HCT116 (cell line): ENCODE measurements at regions not wholly inside any gene's neighbourhood (a gene's known extent, or its start where the extent isn't known, plus 50 kb on each side); places are given as distances from the start of the nearest gene placed in this dataset.

Source experiments
- ATAC-seq: fragments of 200-7000 bp; cut with Tn5 transposase; 2 replicates; pipeline ENCODE4 v1.9.1; 2020; ENCODE audit warnings: mild to moderate bottlenecking, moderate library complexity
- BruUV-seq: library from RNA; stranded (reverse); fragments of 400-500 nt; replicated peaks from 2 replicates; lab custom pipeline; 2021; lab: Mats Ljungman, UMichigan
- CTCF ChIA-PET: fragments of 300-600 bp; sonication (Branson Sonifier 250); formaldehyde crosslinking; loops from one replicate; lab custom pipeline; 2021; ENCODE audit warnings: antibody characterized with exemption; lab: Charles Lee
- POLR2A ChIA-PET: fragments of 300-600, 350-600 bp; sonication (Branson Sonifier 250); formaldehyde crosslinking; loops from one replicate; lab custom pipeline; 2021; ENCODE audit warnings: antibody characterized with exemption; lab: Charles Lee
- RAD21 ChIA-PET, 2 experiments: fragments of 300-600 bp; sonication (Branson Sonifier 250); formaldehyde crosslinking; loops; one replicate each; lab custom pipeline; 2023; ENCODE audit warnings: low total read pairs in 2 of 2; ENCODE audit not compliant: uncharacterized antibody in 2 of 2, unreplicated experiment in 2 of 2, low non-redundant PET in 1 of 2; lab: Charles Lee
- DNase-seq: peaks from one replicate; pipeline ENCODE4 v3.0.0-alpha.2; 2010; ENCODE audit warnings: low read depth, low spot score
- H2AFZ ChIP-seq: fragments of 200-600 bp; shearing (Covaris generic), sonication (generic); 2 replicates; pipeline ENCODE4 v1.6.1; 2017; ENCODE audit warnings: low read depth, mixed run types, mixed read lengths, antibody characterized with exemption, low read length; ENCODE audit not compliant: poor library complexity, severe bottlenecking
- H3K27ac ChIP-seq: 2 replicates; pipeline ENCODE4 v1.5.1; 2012; ENCODE audit warnings: low read depth, low read length
- H3K27me3 ChIP-seq: fragments of 200-600 bp; sonication (generic); 2 replicates; pipeline ENCODE4 v1.6.1; 2016; ENCODE audit warnings: mixed run types, low read length, mixed read lengths; ENCODE audit not compliant: insufficient read depth
- H3K36me3 ChIP-seq, 2 experiments: fragments of 200-500 bp in 1 of 2; fragments of 200-600 bp in 1 of 2; sonication (Bioruptor generic) in 1 of 2; sonication (generic) in 1 of 2; 2 replicates each; pipeline versions ENCODE4 v1.5.1 to v1.6.1; 2014 to 2016; ENCODE audit warnings: low read length in 2 of 2, inconsistent platforms in 1 of 2, mixed read lengths in 1 of 2, mixed run types in 1 of 2; ENCODE audit not compliant: insufficient read depth in 2 of 2, control insufficient read depth in 1 of 2
- H3K4me1 ChIP-seq, 2 experiments: fragments of 200-600 bp in 1 of 2; sonication (generic) in 1 of 2; 2 replicates each; pipeline versions ENCODE4 v1.5.1 to v1.6.1; 2012 to 2017; ENCODE audit warnings: low read length in 2 of 2, inconsistent platforms in 1 of 2, mild to moderate bottlenecking in 1 of 2, mixed read lengths in 1 of 2, mixed run types in 1 of 2, moderate library complexity in 1 of 2; ENCODE audit not compliant: insufficient read depth in 2 of 2, control insufficient read depth in 1 of 2
- H3K4me2 ChIP-seq: fragments of 200-600 bp; sonication (generic); 2 replicates; pipeline ENCODE4 v1.6.1; 2017; ENCODE audit warnings: mixed run types, low read length, mixed read lengths
- H3K4me3 ChIP-seq, 2 experiments: fragments of 200-600 bp in 1 of 2; sonication (generic) in 1 of 2; replicated peaks in 1 of 2; 2 replicates each; pipeline ENCODE4 v1.5.1; 2011 to 2016; ENCODE audit warnings: low read length in 2 of 2, control low read depth in 1 of 2, low read depth in 1 of 2, mild to moderate bottlenecking in 1 of 2, mixed read lengths in 1 of 2, mixed run types in 1 of 2
- H3K79me2 ChIP-seq: fragments of 200-600 bp; sonication (generic); 2 replicates; pipeline ENCODE4 v1.6.1; 2017; ENCODE audit warnings: mild to moderate bottlenecking, mixed run types, low read length, moderate library complexity, mixed read lengths; ENCODE audit not compliant: insufficient read depth
- H3K9ac ChIP-seq: fragments of 200-600 bp; sonication (generic); 2 replicates; pipeline ENCODE4 v1.6.1; 2016; ENCODE audit warnings: low read length, mixed read lengths
- H3K9me2 ChIP-seq: fragments of 200-600 bp; sonication (generic), shearing (Covaris generic); 2 replicates; pipeline ENCODE4 v1.6.1; 2017; ENCODE audit warnings: mixed run types, mild to moderate bottlenecking, moderate library complexity; ENCODE audit not compliant: insufficient read depth
- H3K9me3 ChIP-seq, 2 experiments: fragments of 200-500 bp in 1 of 2; fragments of 200-600 bp in 1 of 2; sonication (Bioruptor generic) in 1 of 2; sonication (generic) in 1 of 2; 2 replicates each; pipeline ENCODE4 v1.6.1; 2014 to 2017; ENCODE audit warnings: low read length in 2 of 2, mixed read lengths in 2 of 2, inconsistent platforms in 1 of 2, low read depth in 1 of 2, mild to moderate bottlenecking in 1 of 2, mixed run types in 1 of 2, moderate library complexity in 1 of 2; ENCODE audit not compliant: control insufficient read depth in 1 of 2, insufficient read depth in 1 of 2
- H4K20me1 ChIP-seq: fragments of 200-600 bp; sonication (generic), shearing (Covaris generic); 2 replicates; pipeline ENCODE4 v1.6.1; 2017; ENCODE audit warnings: mixed run types, mild to moderate bottlenecking, moderate library complexity; ENCODE audit not compliant: insufficient read depth
- CBX3 ChIP-seq: IDR thresholded peaks from 2 replicates; pipeline ENCODE4 v1.6.1; 2012; ENCODE audit warnings: low read depth
- FOSL1 ChIP-seq: IDR thresholded peaks from 2 replicates; pipeline ENCODE4 v1.6.1; 2012; ENCODE audit warnings: low read depth
- JUND ChIP-seq: IDR thresholded peaks from 2 replicates; pipeline ENCODE4 v1.6.1; 2012
- POLR2AphosphoS5 ChIP-seq: IDR thresholded peaks from 2 replicates; pipeline ENCODE4 v1.6.1; 2011; ENCODE audit warnings: mild to moderate bottlenecking, low read depth, low read length, moderate library complexity
- RAD21 ChIP-seq: IDR thresholded peaks from 2 replicates; pipeline ENCODE4 v1.6.1; 2012; ENCODE audit warnings: low read depth, mild to moderate bottlenecking
- SP1 ChIP-seq: IDR thresholded peaks from 2 replicates; pipeline ENCODE4 v1.6.1; 2012; ENCODE audit warnings: low read depth
- YY1 ChIP-seq: IDR thresholded peaks from 2 replicates; pipeline ENCODE4 v1.6.1; 2011; ENCODE audit warnings: low read length, low read depth, moderate library complexity, mild to moderate bottlenecking; ENCODE audit not compliant: insufficient replicate concordance; ENCODE audit errors: extremely low read depth
- ZNF274 ChIP-seq: fragments of 200-500 bp; sonication (Bioruptor generic); IDR thresholded peaks from 2 replicates; pipeline ENCODE4 v1.6.1; 2014; ENCODE audit warnings: mild to moderate bottlenecking, low read depth, low read length, inconsistent platforms
- intact Hi-C: fragments of 100-400 bp; cut with micrococcal nuclease; formaldehyde crosslinking; loops from 2 replicates; pipeline ENCODE4 v1.10.0; 2022
- TF ChIP-seq, protein P1 (sequence below): IDR thresholded peaks from 2 replicates; pipeline ENCODE4 v1.6.1; 2011; ENCODE audit warnings: mild to moderate bottlenecking, low read length, moderate library complexity; ENCODE audit not compliant: insufficient replicate concordance; ENCODE audit errors: extremely low read depth
- TF ChIP-seq, protein P2 (sequence below), 3 experiments: fragments of 200-600 bp in 1 of 3; sonication (generic) in 1 of 3; IDR thresholded peaks in 2 of 3; conservative IDR thresholded peaks in 1 of 3; 2 replicates each; pipeline ENCODE4 v1.5.1; 2012 to 2017; ENCODE audit warnings: low read depth in 2 of 3, low read length in 2 of 3, antibody characterized with exemption in 1 of 3, borderline replicate concordance in 1 of 3, control low read depth in 1 of 3, mild to moderate bottlenecking in 1 of 3, mixed read lengths in 1 of 3, mixed run types in 1 of 3, moderate library complexity in 1 of 3; ENCODE audit not compliant: insufficient read depth in 1 of 3
- TF ChIP-seq, protein P3 (sequence below): IDR thresholded peaks from 2 replicates; pipeline ENCODE4 v1.6.1; 2012
- TF ChIP-seq, protein P4 (sequence below): IDR thresholded peaks from 2 replicates; pipeline ENCODE4 v1.6.1; 2012; ENCODE audit warnings: low read depth

DNA sequence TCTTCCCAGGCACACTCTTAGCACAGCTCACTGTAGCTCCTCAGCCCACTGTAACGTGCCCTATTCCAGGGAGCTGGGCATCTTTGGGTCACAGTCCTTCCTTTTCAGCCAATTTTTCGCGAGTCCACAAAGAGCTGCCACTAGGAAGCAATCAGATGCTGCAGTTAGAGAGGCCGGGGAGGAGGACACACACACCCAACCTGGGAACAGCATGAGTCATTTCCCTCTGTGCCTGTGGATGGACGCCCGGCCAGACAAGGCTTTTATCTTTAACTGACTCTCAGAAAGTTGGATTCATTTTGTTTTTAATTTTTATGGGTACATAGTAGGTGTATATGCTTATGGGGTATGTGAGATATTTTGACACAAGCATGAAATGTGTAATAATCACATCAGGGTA is 918.6 kb downstream of the UQCRFS1 start:
- BruUV-seq, result no TSS peak
- TF ChIP-seq FOSL1 (no peak), JUND (no peak), RAD21 (no peak), ZNF274 (no peak), POLR2AphosphoS5 (no peak), SP1 (no peak), YY1 (no peak), CBX3 (no peak)
- TF ChIP-seq, protein P1, sequence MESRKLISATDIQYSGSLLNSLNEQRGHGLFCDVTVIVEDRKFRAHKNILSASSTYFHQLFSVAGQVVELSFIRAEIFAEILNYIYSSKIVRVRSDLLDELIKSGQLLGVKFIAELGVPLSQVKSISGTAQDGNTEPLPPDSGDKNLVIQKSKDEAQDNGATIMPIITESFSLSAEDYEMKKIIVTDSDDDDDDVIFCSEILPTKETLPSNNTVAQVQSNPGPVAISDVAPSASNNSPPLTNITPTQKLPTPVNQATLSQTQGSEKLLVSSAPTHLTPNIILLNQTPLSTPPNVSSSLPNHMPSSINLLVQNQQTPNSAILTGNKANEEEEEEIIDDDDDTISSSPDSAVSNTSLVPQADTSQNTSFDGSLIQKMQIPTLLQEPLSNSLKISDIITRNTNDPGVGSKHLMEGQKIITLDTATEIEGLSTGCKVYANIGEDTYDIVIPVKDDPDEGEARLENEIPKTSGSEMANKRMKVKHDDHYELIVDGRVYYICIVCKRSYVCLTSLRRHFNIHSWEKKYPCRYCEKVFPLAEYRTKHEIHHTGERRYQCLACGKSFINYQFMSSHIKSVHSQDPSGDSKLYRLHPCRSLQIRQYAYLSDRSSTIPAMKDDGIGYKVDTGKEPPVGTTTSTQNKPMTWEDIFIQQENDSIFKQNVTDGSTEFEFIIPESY, result no peak
- TF ChIP-seq, protein P2, sequence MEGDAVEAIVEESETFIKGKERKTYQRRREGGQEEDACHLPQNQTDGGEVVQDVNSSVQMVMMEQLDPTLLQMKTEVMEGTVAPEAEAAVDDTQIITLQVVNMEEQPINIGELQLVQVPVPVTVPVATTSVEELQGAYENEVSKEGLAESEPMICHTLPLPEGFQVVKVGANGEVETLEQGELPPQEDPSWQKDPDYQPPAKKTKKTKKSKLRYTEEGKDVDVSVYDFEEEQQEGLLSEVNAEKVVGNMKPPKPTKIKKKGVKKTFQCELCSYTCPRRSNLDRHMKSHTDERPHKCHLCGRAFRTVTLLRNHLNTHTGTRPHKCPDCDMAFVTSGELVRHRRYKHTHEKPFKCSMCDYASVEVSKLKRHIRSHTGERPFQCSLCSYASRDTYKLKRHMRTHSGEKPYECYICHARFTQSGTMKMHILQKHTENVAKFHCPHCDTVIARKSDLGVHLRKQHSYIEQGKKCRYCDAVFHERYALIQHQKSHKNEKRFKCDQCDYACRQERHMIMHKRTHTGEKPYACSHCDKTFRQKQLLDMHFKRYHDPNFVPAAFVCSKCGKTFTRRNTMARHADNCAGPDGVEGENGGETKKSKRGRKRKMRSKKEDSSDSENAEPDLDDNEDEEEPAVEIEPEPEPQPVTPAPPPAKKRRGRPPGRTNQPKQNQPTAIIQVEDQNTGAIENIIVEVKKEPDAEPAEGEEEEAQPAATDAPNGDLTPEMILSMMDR (IDR thresholded peaks at IDR 0.05 in 2 of 3, conservative IDR thresholded peaks at IDR 0.05 in 1 of 3; ENCODE audit: borderline replicate concordance in 1 of 3, insufficient read depth in 1 of 3, low read depth in 2 of 3, low read length in 2 of 3), result no peak
- TF ChIP-seq, protein P3, sequence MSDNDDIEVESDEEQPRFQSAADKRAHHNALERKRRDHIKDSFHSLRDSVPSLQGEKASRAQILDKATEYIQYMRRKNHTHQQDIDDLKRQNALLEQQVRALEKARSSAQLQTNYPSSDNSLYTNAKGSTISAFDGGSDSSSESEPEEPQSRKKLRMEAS, result no peak
- TF ChIP-seq, protein P4, sequence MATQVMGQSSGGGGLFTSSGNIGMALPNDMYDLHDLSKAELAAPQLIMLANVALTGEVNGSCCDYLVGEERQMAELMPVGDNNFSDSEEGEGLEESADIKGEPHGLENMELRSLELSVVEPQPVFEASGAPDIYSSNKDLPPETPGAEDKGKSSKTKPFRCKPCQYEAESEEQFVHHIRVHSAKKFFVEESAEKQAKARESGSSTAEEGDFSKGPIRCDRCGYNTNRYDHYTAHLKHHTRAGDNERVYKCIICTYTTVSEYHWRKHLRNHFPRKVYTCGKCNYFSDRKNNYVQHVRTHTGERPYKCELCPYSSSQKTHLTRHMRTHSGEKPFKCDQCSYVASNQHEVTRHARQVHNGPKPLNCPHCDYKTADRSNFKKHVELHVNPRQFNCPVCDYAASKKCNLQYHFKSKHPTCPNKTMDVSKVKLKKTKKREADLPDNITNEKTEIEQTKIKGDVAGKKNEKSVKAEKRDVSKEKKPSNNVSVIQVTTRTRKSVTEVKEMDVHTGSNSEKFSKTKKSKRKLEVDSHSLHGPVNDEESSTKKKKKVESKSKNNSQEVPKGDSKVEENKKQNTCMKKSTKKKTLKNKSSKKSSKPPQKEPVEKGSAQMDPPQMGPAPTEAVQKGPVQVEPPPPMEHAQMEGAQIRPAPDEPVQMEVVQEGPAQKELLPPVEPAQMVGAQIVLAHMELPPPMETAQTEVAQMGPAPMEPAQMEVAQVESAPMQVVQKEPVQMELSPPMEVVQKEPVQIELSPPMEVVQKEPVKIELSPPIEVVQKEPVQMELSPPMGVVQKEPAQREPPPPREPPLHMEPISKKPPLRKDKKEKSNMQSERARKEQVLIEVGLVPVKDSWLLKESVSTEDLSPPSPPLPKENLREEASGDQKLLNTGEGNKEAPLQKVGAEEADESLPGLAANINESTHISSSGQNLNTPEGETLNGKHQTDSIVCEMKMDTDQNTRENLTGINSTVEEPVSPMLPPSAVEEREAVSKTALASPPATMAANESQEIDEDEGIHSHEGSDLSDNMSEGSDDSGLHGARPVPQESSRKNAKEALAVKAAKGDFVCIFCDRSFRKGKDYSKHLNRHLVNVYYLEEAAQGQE, result no peak
- TF ChIP-seq, all 23 proteins: peak for 0
- no peaks in the 10 kb centered on the region for H3K27me3 ChIP-seq
- no peak for DNase-seq
- ChIA-PET CTCF (no interaction called here), POLR2A (no interaction called here), RAD21 (no interaction called here)
- no peaks in the 10 kb centered on the region for H3K4me1 ChIP-seq
- intact Hi-C loops, result no loop called here
- no peak overlapping the region for H3K9ac ChIP-seq
- H3K4me3 ChIP-seq, result no peak overlapping the region
- H3K9me2 ChIP-seq, result no peaks in the 10 kb centered on the region
- H3K36me3 ChIP-seq, result no peaks in the 10 kb centered on the region
- H3K27ac ChIP-seq, result no peak overlapping the region
- H3K9me3 ChIP-seq, result peaks cover 0 to 42% of the 10 kb centered on the region in 2 experiments; a peak in 2 of 4 replicates
- no peak for ATAC-seq
- no peak overlapping the region for H3K4me2 ChIP-seq
- H3K79me2 ChIP-seq, result no peaks in the 10 kb centered on the region
- no peaks in the 10 kb centered on the region for H4K20me1 ChIP-seq
- no peak overlapping the region for H2AFZ ChIP-seq
